CD4-positive, alpha-beta T cell treated with Interleukin-15 for 4 hours (primary cell): ENCODE measurements at regions not wholly inside any gene's neighbourhood (a gene's known extent, or its start where the extent isn't known, plus 50 kb on each side); places are given as distances from the start of the nearest gene placed in this dataset.

Source experiments
- DNase-seq: peaks from one replicate; pipeline ENCODE4 v3.0.0-alpha.2; 2020; ENCODE audit warnings: low spot score

- DNase-seq, result no peak
Observed at GRCh38 chr6:21426841-21427490, 166.6 kb upstream of the SOX4 start.

GRCh38 chr6:21429291-21429690 lies 164.3 kb upstream of the SOX4 start:
- DNase-seq, result no peak

- no peak for DNase-seq
Observed at GRCh38 chr6:21431526-21431925, 162.0 kb upstream of the SOX4 start.

- no peak for DNase-seq
Observed at GRCh38 chr6:21436625-21437024, 156.9 kb upstream of the SOX4 start.

- DNase-seq, result no peak
Observed at GRCh38 chr6:21437581-21437980, 156.0 kb upstream of the SOX4 start.

GRCh38 chr6:21438237-21438985 lies 155.1 kb upstream of the SOX4 start:
- peak; percentile 7 for DNase-seq

- DNase-seq, result no peak
Observed at GRCh38 chr6:21438986-21439352, 154.6 kb upstream of the SOX4 start.

- DNase-seq, result no peak
Observed at GRCh38 chr6:21441386-21441785, 152.2 kb upstream of the SOX4 start.

- no peak for DNase-seq
Observed at GRCh38 chr6:21442874-21443273, 150.7 kb upstream of the SOX4 start.

GRCh38 chr6:21444711-21445260 lies 148.8 kb upstream of the SOX4 start:
- DNase-seq, result no peak

GRCh38 chr6:21447987-21448386 lies 145.6 kb upstream of the SOX4 start:
- DNase-seq, result no peak

- no peak for DNase-seq
Observed at GRCh38 chr6:21448485-21449109, 145.0 kb upstream of the SOX4 start.

GRCh38 chr6:21450149-21450548 lies 143.4 kb upstream of the SOX4 start:
- no peak for DNase-seq

GRCh38 chr6:21450628-21451027 lies 142.9 kb upstream of the SOX4 start:
- no peak for DNase-seq

GRCh38 chr6:21451546-21452013 lies 142.0 kb upstream of the SOX4 start:
- DNase-seq, result no peak

GRCh38 chr6:21454262-21454661 lies 139.3 kb upstream of the SOX4 start:
- DNase-seq, result no peak

- DNase-seq, result no peak
Observed at GRCh38 chr6:21455071-21455470, 138.5 kb upstream of the SOX4 start.

GRCh38 chr6:21457647-21458046 lies 135.9 kb upstream of the SOX4 start:
- no peak for DNase-seq

GRCh38 chr6:21459641-21460040 lies 133.9 kb upstream of the SOX4 start:
- DNase-seq, result no peak

GRCh38 chr6:21461844-21462518 lies 131.6 kb upstream of the SOX4 start:
- DNase-seq, result no peak

GRCh38 chr6:21462519-21462852 lies 131.1 kb upstream of the SOX4 start:
- no peak for DNase-seq

GRCh38 chr6:21467091-21467490 lies 126.5 kb upstream of the SOX4 start:
- no peak for DNase-seq

- DNase-seq, result no peak
Observed at GRCh38 chr6:21468461-21468860, 125.1 kb upstream of the SOX4 start.
